Uterus (tissue), 2 donors: ENCODE measurements at regions not wholly inside any gene's neighbourhood (a gene's known extent, or its start where the extent isn't known, plus 50 kb on each side); places are given as distances from the start of the nearest gene placed in this dataset.

Experiments used
- POLR2A ChIP-seq, 2 donors: fragments of 450-650 bp; IDR thresholded peaks; one replicate each; pipeline ENCODE4 v1.6.1; 2016; ENCODE audit warnings: antibody characterized with exemption in 2 of 2, mild to moderate bottlenecking in 1 of 2, moderate library complexity in 1 of 2
- TF ChIP-seq, protein P1 (sequence below), 4 experiments: fragments of 200-600 bp in 2 of 4; fragments of 450-650 bp in 2 of 4; sonication (generic) in 2 of 4; IDR thresholded peaks; one replicate each; pipeline ENCODE4 v1.5.1; 2016 to 2019; ENCODE audit warnings: antibody characterized with exemption in 4 of 4, mild to moderate bottlenecking in 2 of 4, moderate library complexity in 1 of 4

DNA sequence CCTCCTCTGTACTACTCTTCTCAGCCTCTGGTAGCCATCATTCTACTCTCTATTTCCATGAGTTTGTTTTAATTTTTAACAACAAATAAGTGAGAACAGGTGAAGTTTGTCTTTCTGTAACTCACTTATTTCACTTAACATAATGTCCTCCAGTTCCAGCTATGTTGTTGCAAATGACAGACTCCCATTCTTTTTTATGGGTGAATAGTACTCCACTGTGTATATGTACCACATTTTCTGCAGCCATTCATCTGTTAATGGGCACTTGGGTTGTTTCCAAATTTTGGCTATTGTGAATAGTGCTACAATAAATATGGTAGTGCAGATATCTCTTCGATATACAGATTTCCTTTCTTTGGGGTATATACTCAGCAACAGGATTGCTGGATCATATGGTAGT lies 73.7 kb upstream of the TNFRSF21 start:
- TF ChIP-seq, protein P1, sequence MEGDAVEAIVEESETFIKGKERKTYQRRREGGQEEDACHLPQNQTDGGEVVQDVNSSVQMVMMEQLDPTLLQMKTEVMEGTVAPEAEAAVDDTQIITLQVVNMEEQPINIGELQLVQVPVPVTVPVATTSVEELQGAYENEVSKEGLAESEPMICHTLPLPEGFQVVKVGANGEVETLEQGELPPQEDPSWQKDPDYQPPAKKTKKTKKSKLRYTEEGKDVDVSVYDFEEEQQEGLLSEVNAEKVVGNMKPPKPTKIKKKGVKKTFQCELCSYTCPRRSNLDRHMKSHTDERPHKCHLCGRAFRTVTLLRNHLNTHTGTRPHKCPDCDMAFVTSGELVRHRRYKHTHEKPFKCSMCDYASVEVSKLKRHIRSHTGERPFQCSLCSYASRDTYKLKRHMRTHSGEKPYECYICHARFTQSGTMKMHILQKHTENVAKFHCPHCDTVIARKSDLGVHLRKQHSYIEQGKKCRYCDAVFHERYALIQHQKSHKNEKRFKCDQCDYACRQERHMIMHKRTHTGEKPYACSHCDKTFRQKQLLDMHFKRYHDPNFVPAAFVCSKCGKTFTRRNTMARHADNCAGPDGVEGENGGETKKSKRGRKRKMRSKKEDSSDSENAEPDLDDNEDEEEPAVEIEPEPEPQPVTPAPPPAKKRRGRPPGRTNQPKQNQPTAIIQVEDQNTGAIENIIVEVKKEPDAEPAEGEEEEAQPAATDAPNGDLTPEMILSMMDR (IDR thresholded peaks at IDR 0.05), result no peak
- no peak for TF ChIP-seq POLR2A (IDR thresholded peaks at IDR 0.05)
